ENCODE measurements at regions not wholly inside any gene's neighbourhood (a gene's known extent, or its start where the extent isn't known, plus 50 kb on each side); places are given as distances from the start of the nearest gene placed in this dataset.

GRCh38 chr11:91194546-91194945 lies 971.7 kb upstream of the CHORDC1 start:
- no peak for DNase-seq
- intact Hi-C loops (cut with DNase I): no loop called here
- no peak for ATAC-seq (ENCODE audit: poor library complexity)

GRCh38 chr11:91188484-91188883 lies 965.6 kb upstream of the CHORDC1 start:
- intact Hi-C loops (cut with DNase I): no loop called here
- ATAC-seq (ENCODE audit: poor library complexity) (no peak), DNase-seq (no peak)

- ATAC-seq (ENCODE audit: poor library complexity) (no peak), DNase-seq (no peak)
- intact Hi-C loops (cut with DNase I): no loop called here
Observed at GRCh38 chr11:91187314-91187713, 964.5 kb upstream of the CHORDC1 start.

GRCh38 chr11:91178366-91178765 lies 955.5 kb upstream of the CHORDC1 start:
- no peak for DNase-seq
- ATAC-seq (ENCODE audit: poor library complexity): no peak
- intact Hi-C loops (cut with DNase I): no loop called here

GRCh38 chr11:91174734-91175133 lies 951.9 kb upstream of the CHORDC1 start:
- intact Hi-C loops (cut with DNase I): no loop called here
- DNase-seq (no peak), ATAC-seq (ENCODE audit: poor library complexity) (no peak)

- DNase-seq: no peak
- no peak for ATAC-seq (ENCODE audit: poor library complexity)
Observed at GRCh38 chr11:91174193-91174592, 951.3 kb upstream of the CHORDC1 start.

GRCh38 chr11:91173701-91174100 lies 950.9 kb upstream of the CHORDC1 start:
- intact Hi-C loops (cut with DNase I): no loop called here
- ATAC-seq (ENCODE audit: poor library complexity): no peak

More at GRCh38 chr11:91174193-91174592, 951.3 kb upstream of the CHORDC1 start:
- intact Hi-C loops (cut with DNase I): no loop called here

GRCh38 chr11:91170711-91171110 lies 947.9 kb upstream of the CHORDC1 start:
- intact Hi-C loops (cut with DNase I): no loop called here
- DNase-seq (no peak), ATAC-seq (ENCODE audit: poor library complexity) (no peak)

More at GRCh38 chr11:91173701-91174100, 950.9 kb upstream of the CHORDC1 start:
- no peak for DNase-seq

- intact Hi-C loops (cut with DNase I): no loop called here
- ATAC-seq (ENCODE audit: poor library complexity) (no peak), DNase-seq (no peak)
Observed at GRCh38 chr11:91164452-91164822, 941.6 kb upstream of the CHORDC1 start.

- peak; percentile 34 for ATAC-seq (ENCODE audit: poor library complexity)
- intact Hi-C loops (cut with DNase I): no loop called here
- DNase-seq: no peak
Observed at GRCh38 chr11:91163619-91164451, 941.0 kb upstream of the CHORDC1 start.

- ATAC-seq (ENCODE audit: poor library complexity) (no peak), DNase-seq (no peak)
- intact Hi-C loops (cut with DNase I): no loop called here
Observed at GRCh38 chr11:91160661-91161060, 937.8 kb upstream of the CHORDC1 start.

GRCh38 chr11:91158891-91159537 lies 936.2 kb upstream of the CHORDC1 start:
- intact Hi-C loops (cut with DNase I): no loop called here
- ATAC-seq (ENCODE audit: poor library complexity) (no peak), DNase-seq (no peak)

GRCh38 chr11:91158297-91158696 lies 935.4 kb upstream of the CHORDC1 start:
- intact Hi-C loops (cut with DNase I): no loop called here
- no peak for ATAC-seq (ENCODE audit: poor library complexity)
- DNase-seq: no peak

- intact Hi-C loops (cut with DNase I): no loop called here
- no peak for DNase-seq
- peak; percentile 56 for ATAC-seq (ENCODE audit: poor library complexity)
Observed at GRCh38 chr11:91156041-91156440, 933.2 kb upstream of the CHORDC1 start.

- intact Hi-C loops (cut with DNase I): no loop called here
- no peak for ATAC-seq (ENCODE audit: poor library complexity)
- no peak for DNase-seq
Observed at GRCh38 chr11:91147885-91148284, 925.0 kb upstream of the CHORDC1 start.

GRCh38 chr11:91141655-91142054 lies 918.8 kb upstream of the CHORDC1 start:
- DNase-seq (no peak), ATAC-seq (ENCODE audit: poor library complexity) (no peak)
- intact Hi-C loops (cut with DNase I): no loop called here

- DNase-seq (no peak), ATAC-seq (ENCODE audit: poor library complexity) (no peak)
- intact Hi-C loops (cut with DNase I): no loop called here
Observed at GRCh38 chr11:91136631-91137030, 913.8 kb upstream of the CHORDC1 start.

- intact Hi-C loops (cut with DNase I): no loop called here
- DNase-seq (no peak), ATAC-seq (ENCODE audit: poor library complexity) (no peak)
Observed at GRCh38 chr11:91133361-91133760, 910.5 kb upstream of the CHORDC1 start.

- DNase-seq (no peak), ATAC-seq (ENCODE audit: poor library complexity) (no peak)
- intact Hi-C loops (cut with DNase I): no loop called here
Observed at GRCh38 chr11:91129596-91129995, 906.7 kb upstream of the CHORDC1 start.

GRCh38 chr11:91124363-91124762 lies 901.5 kb upstream of the CHORDC1 start:
- ATAC-seq (ENCODE audit: poor library complexity): no peak
- intact Hi-C loops (cut with DNase I): no loop called here
- no peak for DNase-seq

All from Right ventricle myocardium superior (tissue), 1 donor.